K562 (cell line): ENCODE measurements at regions not wholly inside any gene's neighbourhood (a gene's known extent, or its start where the extent isn't known, plus 50 kb on each side); places are given as distances from the start of the nearest gene placed in this dataset.

ENCODE experiments used
- ATAC-seq: fragments of 200-7000 bp; cut with Tn5 transposase; 3 replicates; pipeline ENCODE4 v1.9.1; 2020; ENCODE audit warnings: moderate library complexity
- BruUV-seq: library from RNA; stranded (reverse); fragments of 400-500 nt; replicated peaks from 2 replicates; lab custom pipeline; 2021; lab: Mats Ljungman, UMichigan
- CTCF ChIA-PET: fragments of 300-600 bp; formaldehyde crosslinking; extraction: SDS; loops from one replicate; lab custom pipeline; 2021; ENCODE audit warnings: low intra/inter-chr PET ratio; lab: Yijun Ruan, JAX
- POLR2A ChIA-PET: fragments of 300-600, 350-650 bp; sonication (Branson Sonifier 250); formaldehyde crosslinking; extraction: SDS; loops from one replicate; lab custom pipeline; 2021; ENCODE audit warnings: antibody characterized with exemption, inconsistent platforms; lab: Yijun Ruan, JAX
- DNase-seq, 4 experiments: peaks; one replicate each; pipeline versions ENCODE4 v3.0.0 to v3.0.0-alpha.2; 2011 to 2018; ENCODE audit warnings: low spot score in 3 of 4, mixed read lengths in 3 of 4; ENCODE audit errors: extremely low read depth in 1 of 4
- FAIRE-seq: peaks from 2 replicates; lab custom pipeline; 2011; peaks lifted over from hg19 to GRCh38; lab: Jason Lieb, UNC
- H2AFZ ChIP-seq: 2 replicates; pipeline ENCODE4 v1.6.0; 2011; ENCODE audit warnings: low read depth, low read length, control low read depth, inconsistent platforms
- H3K27ac ChIP-seq: fragments of 200-600 bp; 3 replicates; pipeline ENCODE4 v1.8.0; 2011; ENCODE audit warnings: low read depth, mild to moderate bottlenecking, control low read depth, inconsistent platforms, low read length, moderate library complexity, mixed read lengths; ENCODE audit errors: extremely low read depth
- H3K27me3 ChIP-seq, 2 experiments: fragments of 300-600 bp in 1 of 2; 2 replicates in 1 of 2; 3 replicates in 1 of 2; pipeline versions ENCODE4 v1.6.0 to v1.8.0; 2011; ENCODE audit warnings: inconsistent platforms in 2 of 2, low read length in 2 of 2, mild to moderate bottlenecking in 1 of 2, mixed read lengths in 1 of 2, moderate library complexity in 1 of 2; ENCODE audit not compliant: control insufficient read depth in 2 of 2, insufficient read depth in 2 of 2
- H3K36me3 ChIP-seq: fragments of 300-600 bp; 3 replicates; pipeline ENCODE4 v1.8.0; 2011; ENCODE audit warnings: mild to moderate bottlenecking, low read length, inconsistent platforms; ENCODE audit not compliant: control insufficient read depth, insufficient read depth
- H3K4me1 ChIP-seq, 2 experiments: fragments of 200-600 bp in 1 of 2; replicated peaks in 1 of 2; 2 replicates in 1 of 2; 3 replicates in 1 of 2; pipeline versions ENCODE4 v1.5.1 to v1.8.0; 2011; ENCODE audit warnings: inconsistent platforms in 2 of 2, low read length in 2 of 2, mild to moderate bottlenecking in 1 of 2, mixed read lengths in 1 of 2, moderate library complexity in 1 of 2; ENCODE audit not compliant: control insufficient read depth in 2 of 2, insufficient read depth in 2 of 2
- H3K4me2 ChIP-seq: 2 replicates; pipeline ENCODE4 v1.6.1; 2011; ENCODE audit warnings: low read length, control low read depth, inconsistent platforms, mixed read lengths; ENCODE audit not compliant: insufficient read depth
- H3K4me3 ChIP-seq: fragments of 200-600 bp; sonication (generic), shearing (Covaris generic); 2 replicates; pipeline ENCODE4 v1.5.1; 2016; ENCODE audit warnings: control low read depth, inconsistent platforms
- H3K79me2 ChIP-seq: fragments of 200-600 bp; 3 replicates; pipeline ENCODE4 v1.8.0; 2011; ENCODE audit warnings: low read length, inconsistent platforms; ENCODE audit not compliant: control insufficient read depth, insufficient read depth
- H3K9ac ChIP-seq, 2 experiments: 2 replicates each; pipeline versions ENCODE4 v1.6.0 to v1.6.1; 2011; ENCODE audit warnings: low read depth in 2 of 2, low read length in 2 of 2, control low read depth in 1 of 2, inconsistent platforms in 1 of 2, mild to moderate bottlenecking in 1 of 2, mixed read lengths in 1 of 2; ENCODE audit not compliant: insufficient read depth in 1 of 2
- H3K9me1 ChIP-seq: one replicate; pipeline ENCODE4 v1.6.0; 2011; ENCODE audit warnings: inconsistent platforms, mild to moderate bottlenecking, low read length, moderate library complexity; ENCODE audit not compliant: control insufficient read depth, insufficient read depth
- H3K9me3 ChIP-seq: replicated peaks from 2 replicates; pipeline ENCODE4 v1.5.1; 2011; ENCODE audit warnings: low read depth, low read length, inconsistent platforms; ENCODE audit not compliant: control insufficient read depth, insufficient read depth
- H4K20me1 ChIP-seq: replicated peaks from 2 replicates; pipeline ENCODE4 v1.6.1; 2011; ENCODE audit warnings: low read length, inconsistent platforms, mixed read lengths; ENCODE audit not compliant: control insufficient read depth, insufficient read depth
- CHD7 ChIP-seq: fragments of 200-600 bp; sonication (generic); IDR thresholded peaks from one replicate; pipeline ENCODE4 v1.6.1; 2012; ENCODE audit warnings: mild to moderate bottlenecking, low read depth, low read length, inconsistent platforms
- FOXA3 ChIP-seq, 2 experiments: fragments of 450-650 bp in 1 of 2; sonication (generic) in 1 of 2; formaldehyde crosslinking; IDR thresholded peaks in 1 of 2; conservative IDR thresholded peaks in 1 of 2; 2 replicates each; pipeline versions ENCODE4 v1.4.0 to v1.8.0; 2020 to 2022; ENCODE audit warnings: mild to moderate bottlenecking in 2 of 2, missing genetic modification reagents in 1 of 2
- WGBS: fragments of 100-300 bp; shearing (Covaris generic); methylation state at CpG from one replicate; pipeline ENCODE4 v1.1.6; 2016; ENCODE audit warnings: low coverage, mixed read lengths; ENCODE audit not compliant: insufficient coverage; ENCODE audit errors: missing lambda C conversion rate; 5-methylcytosine and 5-hydroxymethylcytosine counted together
- in situ Hi-C: fragments of 300-500 bp; cut with MboI; formaldehyde crosslinking; loops from 4 replicates; pipeline ENCODE4 v1.15.0; 2018; ENCODE audit warnings: inconsistent platforms, mixed read lengths
- intact Hi-C: fragments of 100-400 bp; cut with micrococcal nuclease; formaldehyde crosslinking; loops from 2 replicates; pipeline ENCODE4 v1.14.2; 2022

DNA sequence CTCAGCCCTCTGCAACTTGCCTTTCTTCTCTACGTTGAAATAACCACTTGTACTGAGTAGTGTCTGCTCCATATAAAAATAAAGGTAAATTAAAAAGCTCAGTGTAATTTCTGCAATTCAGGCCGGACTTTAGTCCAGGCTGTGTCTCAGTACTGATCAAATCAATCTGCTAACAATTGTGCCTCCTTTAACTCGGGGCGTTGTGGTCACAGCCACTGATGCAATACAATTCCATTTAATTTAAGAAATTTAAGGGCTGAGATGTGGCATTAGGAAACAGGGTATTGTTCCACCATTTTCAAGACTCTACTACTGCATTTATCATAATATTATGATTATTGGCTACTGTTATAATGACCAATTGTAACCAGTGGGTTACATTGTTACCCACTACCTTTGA is 60.0 kb upstream of the NPAS2 start:
- Histone ChIP-seq H4K20me1 (no peaks in the 10 kb centered on the region), H3K27ac (no peak overlapping the region), H3K4me3 (no peak overlapping the region), H3K9me3 (no peaks in the 10 kb centered on the region), H3K79me2 (no peaks in the 10 kb centered on the region), H3K27me3 (no peaks in the 10 kb centered on the region; a peak in 1 of 5 replicates), H3K36me3 (no peaks in the 10 kb centered on the region), H2AFZ (no peak overlapping the region), H3K9me1 (no peaks in the 10 kb centered on the region), H3K9ac (no peak overlapping the region), H3K4me2 (no peak overlapping the region), H3K4me1 (no peaks in the 10 kb centered on the region)
- no peak for FAIRE-seq
- BruUV-seq, result no TSS peak
- WGBS, result 0% methylated on average over 4 of the region's 4 CpGs
- ChIA-PET POLR2A (no interaction called here), CTCF (no interaction called here)
- in situ Hi-C loops, result no loop called here
- no peak for ATAC-seq
- DNase-seq, result no peak
- intact Hi-C loops, result no loop called here
- TF ChIP-seq CHD7 (no peak), FOXA3 (CRISPR knock-in tag; conservative IDR thresholded peaks at IDR 0.05 in 1 of 2, IDR thresholded peaks at IDR 0.05 in 1 of 2) (no peak)
